OCI-M2 (cell line): ENCODE measurements at regions not wholly inside any gene's neighbourhood (a gene's known extent, or its start where the extent isn't known, plus 50 kb on each side); places are given as distances from the start of the nearest gene placed in this dataset.
"Not testable (repeated sequence)": the region's sequence is repeated elsewhere in the genome, so short reads cannot be mapped to it uniquely, and the experiment has no call there.

Source experiments
- DNase-seq: peaks from one replicate; lab custom pipeline; 2025; ENCODE audit not compliant: unreplicated experiment; lab: John Stamatoyannopoulos, UW

GRCh38 chr15:20244792-20245191 lies 296.8 kb downstream of the GOLGA6L6 start:
- not testable (repeated sequence) for DNase-seq

GRCh38 chr15:20243486-20244240 lies 297.9 kb downstream of the GOLGA6L6 start:
- DNase-seq = not testable (repeated sequence)

GRCh38 chr15:20240366-20240917 lies 301.2 kb downstream of the GOLGA6L6 start:
- DNase-seq = not testable (repeated sequence)

GRCh38 chr15:20239186-20239585 lies 302.4 kb downstream of the GOLGA6L6 start:
- DNase-seq = not testable (repeated sequence)

GRCh38 chr15:20237256-20238020 lies 304.2 kb downstream of the GOLGA6L6 start:
- DNase-seq = not testable (repeated sequence)

- not testable (repeated sequence) for DNase-seq
Measured at GRCh38 chr15:20235728-20236127, 305.9 kb downstream of the GOLGA6L6 start.

- DNase-seq = not testable (repeated sequence)
Measured at GRCh38 chr15:20234006-20234540, 307.5 kb downstream of the GOLGA6L6 start.

- DNase-seq = not testable (repeated sequence)
Measured at GRCh38 chr15:20232457-20232856, 309.1 kb downstream of the GOLGA6L6 start.

GRCh38 chr15:20230656-20231055 lies 310.9 kb downstream of the GOLGA6L6 start:
- DNase-seq = not testable (repeated sequence)

- not testable (repeated sequence) for DNase-seq
Measured at GRCh38 chr15:20228791-20229190, 312.8 kb downstream of the GOLGA6L6 start.

- not testable (repeated sequence) for DNase-seq
Measured at GRCh38 chr15:20227119-20227853, 314.3 kb downstream of the GOLGA6L6 start.

GRCh38 chr15:20226531-20226930 lies 315.1 kb downstream of the GOLGA6L6 start:
- not testable (repeated sequence) for DNase-seq

GRCh38 chr15:20221063-20221462 lies 320.5 kb downstream of the GOLGA6L6 start:
- not testable (repeated sequence) for DNase-seq

- not testable (repeated sequence) for DNase-seq
Measured at GRCh38 chr15:20219171-20219570, 322.4 kb downstream of the GOLGA6L6 start.

GRCh38 chr15:20215700-20216099 lies 325.9 kb downstream of the GOLGA6L6 start:
- DNase-seq = not testable (repeated sequence)

- DNase-seq = not testable (repeated sequence)
Measured at GRCh38 chr15:20214101-20214500, 327.5 kb downstream of the GOLGA6L6 start.

GRCh38 chr15:20211508-20211907 lies 330.1 kb downstream of the GOLGA6L6 start:
- DNase-seq = not testable (repeated sequence)

- not testable (repeated sequence) for DNase-seq
Measured at GRCh38 chr15:20209973-20210372, 331.6 kb downstream of the GOLGA6L6 start.

GRCh38 chr15:20207607-20208006 lies 334.0 kb downstream of the GOLGA6L6 start:
- not testable (repeated sequence) for DNase-seq

GRCh38 chr15:20207198-20207597 lies 334.4 kb downstream of the GOLGA6L6 start:
- not testable (repeated sequence) for DNase-seq
